ENCODE measurements at regions not wholly inside any gene's neighbourhood (a gene's known extent, or its start where the extent isn't known, plus 50 kb on each side); places are given as distances from the start of the nearest gene placed in this dataset.

- no peak for FAIRE-seq
- Histone ChIP-seq H3K4me2 (ENCODE audit: control insufficient read depth, extremely low read depth, insufficient read depth, low read depth, low read length) (no peak overlapping the region), H2AFZ (ENCODE audit: control insufficient read depth, low read length) (no peak overlapping the region), H3K4me1 (ENCODE audit: control insufficient read depth, extremely low read depth, insufficient read depth, low read length) (no peaks in the 10 kb centered on the region), H3K9me3 (ENCODE audit: control insufficient read depth, low read depth, low read length) (no peaks in the 10 kb centered on the region), H3K9ac (ENCODE audit: control insufficient read depth, extremely low read depth, insufficient read depth, low read length) (no peak overlapping the region), H3K27ac (ENCODE audit: control insufficient read depth, insufficient read depth, low read length) (no peak overlapping the region), H3K79me2 (ENCODE audit: control insufficient read depth, insufficient read depth, low read length) (no peaks in the 10 kb centered on the region), H3K4me3 (ENCODE audit: control insufficient read depth in 2 of 3, extremely low read depth in 1 of 3, insufficient read depth in 2 of 3, low read depth in 1 of 3, low read length in 3 of 3) (no peak overlapping the region), H4K20me1 (ENCODE audit: control insufficient read depth, extremely low read depth, insufficient read depth, low read length) (no peaks in the 10 kb centered on the region), H3K9me1 (ENCODE audit: control insufficient read depth, extremely low read depth, insufficient read depth, low read length) (no peaks in the 10 kb centered on the region), H3K27me3 (ENCODE audit: control insufficient read depth, extremely low read depth, insufficient read depth, low read length) (no peaks in the 10 kb centered on the region), H3K36me3 (ENCODE audit: control insufficient read depth in 2 of 2, extremely low read depth in 1 of 2, insufficient read depth in 2 of 2, low read length in 2 of 2) (no peaks in the 10 kb centered on the region)
- TF ChIP-seq EZH2 (IDR thresholded peaks at IDR 0.05; ENCODE audit: low read length) (no peak), CTCF (optimal IDR thresholded peaks at IDR 0.05 in 1 of 3, IDR thresholded peaks at IDR 0.05 in 1 of 3, conservative IDR thresholded peaks at IDR 0.05 in 1 of 3; ENCODE audit: extremely low read depth in 1 of 3, insufficient read depth in 2 of 3, low read length in 3 of 3) (no peak)
- dilution Hi-C loops (cut with MboI; ENCODE audit: extremely low pct_ligation_motif_present, low sequenced_read_pairs) = no loop called here
- no peak for DNase-seq (ENCODE audit: low read depth, low spot score)
Observed at GRCh38 chr10:83915801-83916200, 223.5 kb upstream of the GHITM start.

- Histone ChIP-seq H2AFZ (ENCODE audit: control insufficient read depth, low read length) (no peak overlapping the region), H3K4me1 (ENCODE audit: control insufficient read depth, extremely low read depth, insufficient read depth, low read length) (no peaks in the 10 kb centered on the region), H3K36me3 (ENCODE audit: control insufficient read depth in 2 of 2, extremely low read depth in 1 of 2, insufficient read depth in 2 of 2, low read length in 2 of 2) (no peaks in the 10 kb centered on the region), H3K9me1 (ENCODE audit: control insufficient read depth, extremely low read depth, insufficient read depth, low read length) (no peaks in the 10 kb centered on the region), H3K79me2 (ENCODE audit: control insufficient read depth, insufficient read depth, low read length) (no peaks in the 10 kb centered on the region), H3K27me3 (ENCODE audit: control insufficient read depth, extremely low read depth, insufficient read depth, low read length) (no peaks in the 10 kb centered on the region), H3K27ac (ENCODE audit: control insufficient read depth, insufficient read depth, low read length) (no peak overlapping the region), H3K4me2 (ENCODE audit: control insufficient read depth, extremely low read depth, insufficient read depth, low read depth, low read length) (no peak overlapping the region), H3K9me3 (ENCODE audit: control insufficient read depth, low read depth, low read length) (no peaks in the 10 kb centered on the region), H3K4me3 (ENCODE audit: control insufficient read depth in 2 of 3, extremely low read depth in 1 of 3, insufficient read depth in 2 of 3, low read depth in 1 of 3, low read length in 3 of 3) (no peak overlapping the region), H4K20me1 (ENCODE audit: control insufficient read depth, extremely low read depth, insufficient read depth, low read length) (no peaks in the 10 kb centered on the region), H3K9ac (ENCODE audit: control insufficient read depth, extremely low read depth, insufficient read depth, low read length) (no peak overlapping the region)
- peak; percentile 11 to 25 (median 17) for TF ChIP-seq CTCF (optimal IDR thresholded peaks at IDR 0.05 in 1 of 3, IDR thresholded peaks at IDR 0.05 in 1 of 3, conservative IDR thresholded peaks at IDR 0.05 in 1 of 3; ENCODE audit: extremely low read depth in 1 of 3, insufficient read depth in 2 of 3, low read length in 3 of 3)
- TF ChIP-seq EZH2 (IDR thresholded peaks at IDR 0.05; ENCODE audit: low read length) = no peak
- no peak for FAIRE-seq
- dilution Hi-C loops (cut with MboI; ENCODE audit: extremely low pct_ligation_motif_present, low sequenced_read_pairs) = no loop called here
- DNase-seq (ENCODE audit: low read depth, low spot score) = no peak
Observed at GRCh38 chr10:83917537-83918506, 221.5 kb upstream of the GHITM start.

All from keratinocyte (primary cell).